Right lobe of liver (tissue), 6 donors: ENCODE measurements at regions not wholly inside any gene's neighbourhood (a gene's known extent, or its start where the extent isn't known, plus 50 kb on each side); places are given as distances from the start of the nearest gene placed in this dataset.

Experiments
- ATAC-seq, 4 donors: fragments of 200-7000 bp; cut with Tn5 transposase; one replicate each; pipeline ENCODE4 v1.9.1; 2020; ENCODE audit warnings: mild to moderate bottlenecking in 4 of 4, moderate library complexity in 4 of 4
- DNase-seq, 3 donors: peaks; one replicate each; pipeline ENCODE4 v3.0.0-alpha.2; 2020
- H3K27ac ChIP-seq, 3 donors: fragments of 200-600 bp; one replicate each; pipeline ENCODE4 v1.8.0; 2022
- H3K27me3 ChIP-seq, 2 donors: fragments of 200-600 bp; one replicate each; pipeline ENCODE4 v1.8.0; 2022
- H3K36me3 ChIP-seq, 4 donors: fragments of 200-600 bp; sonication (generic) in 1 of 4; one replicate each; pipeline versions ENCODE4 v1.5.1 to v1.8.0; 2017 to 2022; ENCODE audit warnings: control low read depth in 1 of 4
- H3K4me1 ChIP-seq, 4 donors: fragments of 200-600 bp; sonication (generic) in 1 of 4; one replicate each; pipeline versions ENCODE4 v1.5.1 to v1.8.0; 2017 to 2022; ENCODE audit warnings: control low read depth in 1 of 4
- H3K4me3 ChIP-seq, 3 donors: fragments of 200-600 bp; one replicate each; pipeline ENCODE4 v1.8.0; 2022
- H3K9me3 ChIP-seq, 4 donors: fragments of 200-600 bp; sonication (generic) in 1 of 4; one replicate each; pipeline versions ENCODE4 v1.5.1 to v1.8.0; 2017 to 2022; ENCODE audit warnings: control low read depth in 1 of 4
- POLR2A ChIP-seq: fragments of 450-650 bp; IDR thresholded peaks from one replicate; pipeline ENCODE4 v1.6.1; 2017; ENCODE audit warnings: antibody characterized with exemption, mild to moderate bottlenecking
- WGBS: methylation state at CpG from one replicate; pipeline ENCODE4 v1.1.6; 2018; ENCODE audit warnings: low coverage, low lambda C conversion rate; ENCODE audit not compliant: insufficient coverage; ENCODE audit errors: missing lambda C conversion rate; 5-methylcytosine and 5-hydroxymethylcytosine counted together
- intact Hi-C, 2 donors: fragments of 100-400 bp; cut with DNase I; formaldehyde crosslinking; loops; one replicate each; pipeline versions ENCODE4 v1.11.2 to v1.14.1; 2022
- TF ChIP-seq, protein P1 (sequence below), 4 donors: fragments of 200-600 bp in 3 of 4; fragments of 450-650 bp in 1 of 4; IDR thresholded peaks; one replicate each; pipeline versions ENCODE4 v1.5.1 to v1.8.0; 2016 to 2022; ENCODE audit warnings: antibody characterized with exemption in 4 of 4, mild to moderate bottlenecking in 2 of 4
- donor health status: DM: no; HTN: yes; CAD: no.
- donor health status: DM: no; HTN: no; CAD: no.
- donor health status: DM: no; HTN: no; CAD: no.
- donor health status: DM: no; HTN: yes; CAD: no.
- donor health status: DM: no; HTN: yes; CAD: no.

DNA sequence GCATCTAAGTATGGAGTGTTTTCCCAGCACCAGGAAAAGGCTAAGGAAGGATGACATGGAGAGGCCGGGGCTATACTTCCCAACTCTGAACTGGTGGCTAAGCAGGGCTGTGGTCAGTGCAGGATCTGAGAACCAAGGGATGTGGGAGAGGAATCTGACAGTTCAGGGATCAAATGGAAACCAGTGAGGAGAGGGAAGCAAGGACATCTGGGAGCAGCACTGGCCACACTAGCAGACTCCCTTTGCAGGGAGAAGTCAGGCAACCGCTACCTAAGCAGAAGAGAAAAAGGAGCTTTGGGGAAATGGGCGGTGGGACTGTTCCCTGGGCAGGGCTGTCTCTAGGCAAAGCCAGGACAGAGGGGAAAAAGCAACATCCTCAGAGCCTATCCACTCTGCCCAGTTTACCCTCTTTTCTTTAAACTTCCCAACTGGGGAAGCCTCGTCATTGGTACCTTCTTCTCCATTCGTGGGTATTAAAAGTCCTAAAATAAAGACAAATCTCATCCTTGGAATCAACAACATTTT, 105.8 kb upstream of the MEIS1 start:
- Histone ChIP-seq H3K9me3 (no peaks in the 10 kb centered on the region), H3K4me3 (no peak overlapping the region), H3K36me3 (no peaks in the 10 kb centered on the region), H3K4me1 (no peaks in the 10 kb centered on the region), H3K27ac (no peak overlapping the region), H3K27me3 (no peaks in the 10 kb centered on the region)
- ATAC-seq: no peak
- intact Hi-C loops: no loop called here
- no peak for TF ChIP-seq POLR2A
- TF ChIP-seq, protein P1, sequence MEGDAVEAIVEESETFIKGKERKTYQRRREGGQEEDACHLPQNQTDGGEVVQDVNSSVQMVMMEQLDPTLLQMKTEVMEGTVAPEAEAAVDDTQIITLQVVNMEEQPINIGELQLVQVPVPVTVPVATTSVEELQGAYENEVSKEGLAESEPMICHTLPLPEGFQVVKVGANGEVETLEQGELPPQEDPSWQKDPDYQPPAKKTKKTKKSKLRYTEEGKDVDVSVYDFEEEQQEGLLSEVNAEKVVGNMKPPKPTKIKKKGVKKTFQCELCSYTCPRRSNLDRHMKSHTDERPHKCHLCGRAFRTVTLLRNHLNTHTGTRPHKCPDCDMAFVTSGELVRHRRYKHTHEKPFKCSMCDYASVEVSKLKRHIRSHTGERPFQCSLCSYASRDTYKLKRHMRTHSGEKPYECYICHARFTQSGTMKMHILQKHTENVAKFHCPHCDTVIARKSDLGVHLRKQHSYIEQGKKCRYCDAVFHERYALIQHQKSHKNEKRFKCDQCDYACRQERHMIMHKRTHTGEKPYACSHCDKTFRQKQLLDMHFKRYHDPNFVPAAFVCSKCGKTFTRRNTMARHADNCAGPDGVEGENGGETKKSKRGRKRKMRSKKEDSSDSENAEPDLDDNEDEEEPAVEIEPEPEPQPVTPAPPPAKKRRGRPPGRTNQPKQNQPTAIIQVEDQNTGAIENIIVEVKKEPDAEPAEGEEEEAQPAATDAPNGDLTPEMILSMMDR (IDR thresholded peaks at IDR 0.05): no peak
- WGBS: 57% methylated on average over 5 of the region's 5 CpGs
- no peak for DNase-seq

DNA sequence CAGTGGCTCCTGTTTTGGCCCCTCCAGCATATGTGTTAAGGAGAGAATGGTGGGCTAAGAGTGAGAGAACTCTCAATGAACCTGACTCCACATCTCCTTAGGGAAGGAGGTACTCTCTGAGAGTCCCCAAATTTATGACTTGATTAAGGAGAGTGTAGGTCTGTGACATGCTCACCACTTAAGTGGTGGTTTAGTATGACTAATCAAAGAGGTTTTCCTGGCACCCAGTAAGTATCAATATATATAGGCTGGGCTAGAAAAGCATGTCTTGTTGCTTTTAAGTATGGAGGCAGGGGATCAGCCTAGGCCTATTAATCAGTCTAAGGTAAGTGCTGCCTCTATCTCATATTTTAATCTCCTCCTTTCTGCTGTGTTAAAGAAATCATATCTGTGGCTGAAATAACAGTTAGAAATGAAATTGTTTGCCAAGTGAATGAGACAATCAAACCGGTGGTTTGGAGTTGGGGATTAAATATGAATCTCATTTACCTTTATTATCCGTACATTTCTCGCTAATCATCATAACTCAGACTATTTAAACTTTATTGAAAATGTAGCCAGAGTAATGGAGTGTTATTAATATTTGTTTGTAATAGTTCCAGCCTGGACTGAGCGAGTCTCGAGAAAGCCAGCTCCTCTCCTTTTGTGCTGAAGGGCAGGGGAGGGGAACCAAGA, 107.7 kb upstream of the MEIS1 start:
- Histone ChIP-seq H3K4me1 (no peaks in the 10 kb centered on the region), H3K4me3 (no peak overlapping the region), H3K9me3 (no peaks in the 10 kb centered on the region), H3K36me3 (no peaks in the 10 kb centered on the region), H3K27ac (no peak overlapping the region), H3K27me3 (no peaks in the 10 kb centered on the region)
- intact Hi-C loops: no loop called here
- ATAC-seq (no peak), DNase-seq (no peak)
- WGBS: 71% methylated on average over 4 of the region's 5 CpGs
- TF ChIP-seq, protein P1 (IDR thresholded peaks at IDR 0.05): no peak
- no peak for TF ChIP-seq POLR2A

DNA sequence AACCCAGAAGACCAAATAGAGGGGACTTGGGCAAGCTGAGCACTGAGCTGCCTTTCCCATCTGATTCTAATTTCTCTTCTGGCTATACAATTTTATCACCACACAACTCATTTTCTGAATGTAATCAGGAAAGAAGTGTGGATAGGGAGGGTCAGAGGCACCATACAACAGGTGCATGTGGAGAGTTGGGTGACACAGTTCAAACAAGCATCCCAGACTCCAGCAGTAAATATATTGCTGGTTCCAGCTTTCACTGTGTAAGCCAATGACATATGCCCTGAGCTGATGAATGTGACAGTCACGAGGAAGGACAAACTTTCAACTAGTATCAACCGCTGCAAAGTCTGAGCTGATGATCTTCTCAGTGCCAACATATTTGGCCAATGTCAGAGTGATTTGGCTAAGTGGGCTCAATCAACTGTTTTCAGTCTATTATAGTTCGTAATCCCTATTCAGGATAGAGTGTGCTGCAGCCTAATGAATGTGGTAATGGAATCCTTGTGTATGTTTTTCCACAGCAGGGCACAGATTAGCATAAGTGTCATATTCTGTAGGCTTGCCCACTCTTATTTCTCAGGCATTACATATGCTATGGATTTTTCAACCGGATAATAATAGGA, 109.9 kb upstream of the MEIS1 start:
- no peak overlapping the region for H3K27ac ChIP-seq
- DNase-seq: no peak
- intact Hi-C loops: no loop called here
- H3K9me3 ChIP-seq: no peaks in the 10 kb centered on the region
- no peak overlapping the region for H3K4me3 ChIP-seq
- no peaks in the 10 kb centered on the region for H3K36me3 ChIP-seq
- ATAC-seq: no peak
- H3K27me3 ChIP-seq: no peaks in the 10 kb centered on the region
- TF ChIP-seq, protein P1 (IDR thresholded peaks at IDR 0.05): no peak
- no peak for TF ChIP-seq POLR2A
- WGBS: 60% methylated on average over 4 of the region's 4 CpGs
- H3K4me1 ChIP-seq: no peaks in the 10 kb centered on the region

DNA sequence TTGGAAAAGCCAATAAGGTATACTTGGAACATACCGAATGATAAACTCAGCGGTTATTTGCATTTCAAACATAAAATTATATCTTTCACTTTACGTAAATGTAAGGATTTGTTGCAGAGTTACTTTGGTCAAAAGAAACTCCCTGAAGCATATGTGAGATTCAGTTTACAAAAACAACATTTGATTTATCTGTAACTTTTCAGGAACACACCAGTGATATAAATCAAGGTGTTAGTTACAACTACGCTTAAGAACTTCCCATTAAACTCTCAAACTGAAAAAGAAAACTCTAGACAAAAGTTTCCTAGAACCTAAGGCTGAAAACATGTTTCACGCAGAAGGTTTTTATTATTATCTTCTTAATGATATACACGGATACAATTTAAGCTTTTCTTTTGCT, 110.6 kb upstream of the MEIS1 start:
- Histone ChIP-seq H3K27me3 (no peaks in the 10 kb centered on the region), H3K36me3 (no peaks in the 10 kb centered on the region), H3K4me3 (no peak overlapping the region), H3K27ac (no peak overlapping the region), H3K4me1 (no peaks in the 10 kb centered on the region), H3K9me3 (no peaks in the 10 kb centered on the region)
- no peak for ATAC-seq
- TF ChIP-seq, protein P1 (IDR thresholded peaks at IDR 0.05): no peak
- no peak for TF ChIP-seq POLR2A
- no peak for DNase-seq
- WGBS: 64% methylated on average over 6 of the region's 6 CpGs
- intact Hi-C loops: no loop called here
